Endothelial cell of umbilical vein (primary cell): ENCODE measurements at regions not wholly inside any gene's neighbourhood (a gene's known extent, or its start where the extent isn't known, plus 50 kb on each side); places are given as distances from the start of the nearest gene placed in this dataset.

ENCODE experiments used
- BruUV-seq: library from RNA; stranded (reverse); fragments of 400-500 nt; replicated peaks from 2 replicates; lab custom pipeline; 2021; lab: Mats Ljungman, UMichigan
- CTCF ChIA-PET: fragments of 300-600, 350-600 bp; sonication (Branson Sonifier 250); formaldehyde crosslinking; loops from one replicate; lab custom pipeline; 2021; ENCODE audit warnings: antibody characterized with exemption, inconsistent platforms; lab: Charles Lee
- POLR2A ChIA-PET: fragments of 300-600, 350-600 bp; sonication (Branson Sonifier 250); formaldehyde crosslinking; loops from one replicate; lab custom pipeline; 2021; ENCODE audit warnings: antibody characterized with exemption, inconsistent platforms; lab: Charles Lee
- DNase-seq: peaks from one replicate; pipeline ENCODE4 v3.0.0-alpha.2; 2011; ENCODE audit warnings: low read depth, low spot score
- FAIRE-seq: peaks from 2 replicates; lab custom pipeline; 2011; peaks lifted over from hg19 to GRCh38; lab: Jason Lieb, UNC
- H2AFZ ChIP-seq: 2 replicates; pipeline ENCODE4 v1.6.0; 2012; ENCODE audit warnings: low read depth, low read length, control low read depth, inconsistent platforms
- H3K27ac ChIP-seq: 2 replicates; pipeline ENCODE4 v1.5.1; 2011; ENCODE audit warnings: low read depth, mild to moderate bottlenecking, control low read depth, low read length, moderate library complexity; ENCODE audit not compliant: insufficient read depth
- H3K27me3 ChIP-seq, 2 experiments: 2 replicates each; pipeline versions ENCODE4 v1.6.0 to v1.6.1; 2011; ENCODE audit warnings: low read length in 2 of 2, mixed read lengths in 1 of 2; ENCODE audit not compliant: control insufficient read depth in 2 of 2, insufficient read depth in 2 of 2
- H3K36me3 ChIP-seq, 2 experiments: 2 replicates in 1 of 2; 3 replicates in 1 of 2; pipeline ENCODE4 v1.5.1; 2011; ENCODE audit warnings: low read length in 2 of 2, mild to moderate bottlenecking in 1 of 2, moderate library complexity in 1 of 2; ENCODE audit not compliant: control insufficient read depth in 2 of 2, insufficient read depth in 2 of 2; ENCODE audit errors: extremely low read depth in 1 of 2
- H3K4me1 ChIP-seq: 3 replicates; pipeline ENCODE4 v1.5.1; 2011; ENCODE audit warnings: mild to moderate bottlenecking, low read length; ENCODE audit not compliant: control insufficient read depth, insufficient read depth; ENCODE audit errors: extremely low read depth
- H3K4me2 ChIP-seq: 2 replicates; pipeline ENCODE4 v1.6.1; 2011; ENCODE audit warnings: low read length, control low read depth, mixed read lengths; ENCODE audit not compliant: insufficient read depth
- H3K4me3 ChIP-seq, 3 experiments: fragments of 200-600 bp in 1 of 3; sonication (generic), shearing (Covaris generic) in 1 of 3; replicated peaks in 1 of 3; 2 replicates each; pipeline ENCODE4 v1.5.1; 2011 to 2016; ENCODE audit warnings: control low read depth in 3 of 3, low read length in 3 of 3, mild to moderate bottlenecking in 2 of 3, inconsistent platforms in 1 of 3, low read depth in 1 of 3, moderate library complexity in 1 of 3; ENCODE audit not compliant: insufficient read depth in 1 of 3
- H3K79me2 ChIP-seq: 2 replicates; pipeline ENCODE4 v1.6.0; 2012; ENCODE audit warnings: low read length, inconsistent platforms; ENCODE audit not compliant: control insufficient read depth, insufficient read depth
- H3K9ac ChIP-seq: replicated peaks from 2 replicates; pipeline ENCODE3; 2011; ENCODE audit warnings: low read length, control low read depth; ENCODE audit not compliant: insufficient read depth; ENCODE audit errors: extremely low read depth
- H3K9me1 ChIP-seq: replicated peaks from 3 replicates; pipeline ENCODE4 v1.6.0; 2011; ENCODE audit warnings: mild to moderate bottlenecking, low read length; ENCODE audit not compliant: control insufficient read depth, insufficient read depth; ENCODE audit errors: extremely low read depth
- H3K9me3 ChIP-seq: replicated peaks from 2 replicates; pipeline ENCODE4 v1.5.1; 2012; ENCODE audit warnings: low read length, inconsistent platforms; ENCODE audit not compliant: control insufficient read depth, insufficient read depth
- H4K20me1 ChIP-seq: replicated peaks from 2 replicates; pipeline ENCODE3; 2011; ENCODE audit warnings: mild to moderate bottlenecking, low read length; ENCODE audit not compliant: control insufficient read depth, insufficient read depth; ENCODE audit errors: extremely low read depth
- CTCF ChIP-seq, 2 donors: IDR thresholded peaks; 1 replicate in 1 of 2; 2 replicates in 1 of 2; pipeline ENCODE4 v1.5.1; 2011; ENCODE audit warnings: low read length in 2 of 2, mild to moderate bottlenecking in 2 of 2, moderate library complexity in 2 of 2, control low read depth in 1 of 2, inconsistent platforms in 1 of 2, low read depth in 1 of 2; ENCODE audit not compliant: insufficient read depth in 1 of 2; ENCODE audit errors: extremely low read depth in 1 of 2
- EZH2 ChIP-seq: IDR thresholded peaks from 2 replicates; pipeline ENCODE4 v1.6.1; 2012; ENCODE audit warnings: borderline replicate concordance, low read depth, mild to moderate bottlenecking, moderate library complexity, low read length, inconsistent platforms; ENCODE audit not compliant: severe bottlenecking
- FOS ChIP-seq: IDR thresholded peaks from 2 replicates; pipeline ENCODE4 v1.6.1; 2011; ENCODE audit warnings: mild to moderate bottlenecking, low read length, moderate library complexity, borderline replicate concordance; ENCODE audit not compliant: insufficient read depth
- GATA2 ChIP-seq: IDR thresholded peaks from 2 replicates; pipeline ENCODE4 v1.7.0; 2011; ENCODE audit warnings: low read depth, mild to moderate bottlenecking, moderate library complexity, mixed read lengths, low read length; ENCODE audit not compliant: insufficient read length, insufficient read depth
- JUN ChIP-seq: IDR thresholded peaks from 2 replicates; pipeline ENCODE4 v1.6.1; 2011; ENCODE audit warnings: borderline replicate concordance, low read depth; ENCODE audit not compliant: insufficient read length, insufficient read depth
- MAX ChIP-seq: IDR thresholded peaks from 2 replicates; pipeline ENCODE4 v1.6.1; 2011; ENCODE audit not compliant: insufficient read depth, insufficient read length
- MYC ChIP-seq: IDR thresholded peaks from one replicate; pipeline ENCODE4 v1.6.1; 2011; ENCODE audit warnings: mild to moderate bottlenecking, low read depth, low read length
- POLR2A ChIP-seq: IDR thresholded peaks from 2 replicates; pipeline ENCODE4 v1.6.1; 2012; ENCODE audit warnings: low read depth, mild to moderate bottlenecking, control low read depth, low read length
- POLR2AphosphoS5 ChIP-seq: IDR thresholded peaks from 2 replicates; pipeline ENCODE4 v1.6.1; 2012; ENCODE audit warnings: low read depth, mild to moderate bottlenecking, control low read depth, low read length, moderate library complexity; ENCODE audit not compliant: insufficient read depth
- dilution Hi-C: fragments of 300-500 bp; cut with MboI; formaldehyde crosslinking; loops from one replicate; pipeline ENCODE4 v1.15.0; 2019; ENCODE audit warnings: low sequenced_read_pairs; ENCODE audit not compliant: extremely low pct_ligation_motif_present
- intact Hi-C: fragments of 100-400 bp; cut with micrococcal nuclease; formaldehyde crosslinking; loops from one replicate; pipeline ENCODE4 v1.10.0; 2022

GRCh38 chr2:204255526-204255925 lies 289.7 kb upstream of the PARD3B start:
- H4K20me1 ChIP-seq = no peaks in the 10 kb centered on the region
- CTCF ChIA-PET = interaction anchor here (1.1 kb wide), 1 partner anchor 110 kb away, joined by 5 read pairs; no protein-coding TSS in a partner anchor
- no peaks in the 10 kb centered on the region for H3K9me3 ChIP-seq
- no peak for TF ChIP-seq POLR2A
- no peak for TF ChIP-seq GATA2
- TF ChIP-seq JUN = no peak
- no peak overlapping the region for H2AFZ ChIP-seq
- dilution Hi-C loops = no loop called here
- H3K27ac ChIP-seq = no peak overlapping the region
- no peak overlapping the region for H3K9ac ChIP-seq
- no peaks in the 10 kb centered on the region for H3K27me3 ChIP-seq
- peak; percentile 28 for FAIRE-seq
- intact Hi-C loops = no loop called here
- no TSS peak for BruUV-seq
- no peaks in the 10 kb centered on the region for H3K79me2 ChIP-seq
- H3K4me2 ChIP-seq = no peak overlapping the region
- H3K4me3 ChIP-seq = no peak overlapping the region
- H3K36me3 ChIP-seq = no peaks in the 10 kb centered on the region
- no peaks in the 10 kb centered on the region for H3K9me1 ChIP-seq
- peaks cover 6% of the 10 kb centered on the region for H3K4me1 ChIP-seq
- no peak for DNase-seq
- POLR2A ChIA-PET = no interaction called here

GRCh38 chr2:204257781-204258180 lies 287.5 kb upstream of the PARD3B start:
- no peak overlapping the region for H3K9ac ChIP-seq
- no peak overlapping the region for H3K4me3 ChIP-seq
- H2AFZ ChIP-seq = no peak overlapping the region
- H4K20me1 ChIP-seq = no peaks in the 10 kb centered on the region
- H3K9me3 ChIP-seq = no peaks in the 10 kb centered on the region
- DNase-seq = no peak
- no peaks in the 10 kb centered on the region for H3K79me2 ChIP-seq
- H3K4me1 ChIP-seq = peaks cover 6% of the 10 kb centered on the region
- H3K36me3 ChIP-seq = no peaks in the 10 kb centered on the region
- dilution Hi-C loops = no loop called here
- H3K27me3 ChIP-seq = no peaks in the 10 kb centered on the region
- no TSS peak for BruUV-seq
- POLR2A ChIA-PET = no interaction called here
- intact Hi-C loops = no loop called here
- TF ChIP-seq GATA2 = no peak
- no peak for TF ChIP-seq MAX
- no peak for TF ChIP-seq MYC
- TF ChIP-seq POLR2AphosphoS5 = no peak
- TF ChIP-seq EZH2 = no peak
- TF ChIP-seq POLR2A = no peak
- no peak for TF ChIP-seq JUN
- TF ChIP-seq FOS = no peak
- TF ChIP-seq CTCF (IDR thresholded peaks at IDR 0.05; ENCODE audit: extremely low read depth in 1 of 2, insufficient read depth in 1 of 2, low read depth in 1 of 2, low read length in 2 of 2) = no peak
- H3K27ac ChIP-seq = no peak overlapping the region
- CTCF ChIA-PET = interaction anchor here (1.0 to 2.4 kb wide), 4 partner anchors 112 to 1418 kb away, joined by 3 to 9 read pairs (median 4); no protein-coding TSS in a partner anchor
- H3K4me2 ChIP-seq = no peak overlapping the region
- H3K9me1 ChIP-seq = no peaks in the 10 kb centered on the region
- no peak for FAIRE-seq
